ENCODE measurements at regions not wholly inside any gene's neighbourhood (a gene's known extent, or its start where the extent isn't known, plus 50 kb on each side); places are given as distances from the start of the nearest gene placed in this dataset.

GRCh38 chr9:84107081-84107480 is 126.5 kb downstream of the RMI1 start:
- H3K27ac ChIP-seq (ENCODE audit: low read depth in 2 of 2, low read length in 1 of 2) = no peak overlapping the region
- POLR2A ChIA-PET = no interaction called here
- TF ChIP-seq EZH2phosphoT487 (IDR thresholded peaks at IDR 0.05; ENCODE audit: borderline replicate concordance, low read depth) (no peak), MAX (IDR thresholded peaks at IDR 0.05; ENCODE audit: low read depth) (no peak), EP300 (IDR thresholded peaks at IDR 0.05; ENCODE audit: borderline replicate concordance in 1 of 2, low read depth in 1 of 2, low read length in 1 of 2) (no peak), POLR2AphosphoS5 (IDR thresholded peaks at IDR 0.05; ENCODE audit: low read depth, low read length) (no peak), TEAD4 (IDR thresholded peaks at IDR 0.05; ENCODE audit: borderline replicate concordance, insufficient read depth) (no peak), FOXM1 (IDR thresholded peaks at IDR 0.05; ENCODE audit: low read depth) (no peak), NRF1 (IDR thresholded peaks at IDR 0.05; ENCODE audit: low read depth, low read length) (no peak), MXI1 (IDR thresholded peaks at IDR 0.05; ENCODE audit: low read depth, low read length) (no peak), JUND (IDR thresholded peaks at IDR 0.05) (no peak), FOXJ3 (CRISPR knock-in tag; IDR thresholded peaks at IDR 0.05) (no peak), TCF12 (IDR thresholded peaks at IDR 0.05) (no peak), MEF2A (IDR thresholded peaks at IDR 0.05; ENCODE audit: borderline replicate concordance, low read depth) (no peak)
- TF ChIP-seq, protein P1, sequence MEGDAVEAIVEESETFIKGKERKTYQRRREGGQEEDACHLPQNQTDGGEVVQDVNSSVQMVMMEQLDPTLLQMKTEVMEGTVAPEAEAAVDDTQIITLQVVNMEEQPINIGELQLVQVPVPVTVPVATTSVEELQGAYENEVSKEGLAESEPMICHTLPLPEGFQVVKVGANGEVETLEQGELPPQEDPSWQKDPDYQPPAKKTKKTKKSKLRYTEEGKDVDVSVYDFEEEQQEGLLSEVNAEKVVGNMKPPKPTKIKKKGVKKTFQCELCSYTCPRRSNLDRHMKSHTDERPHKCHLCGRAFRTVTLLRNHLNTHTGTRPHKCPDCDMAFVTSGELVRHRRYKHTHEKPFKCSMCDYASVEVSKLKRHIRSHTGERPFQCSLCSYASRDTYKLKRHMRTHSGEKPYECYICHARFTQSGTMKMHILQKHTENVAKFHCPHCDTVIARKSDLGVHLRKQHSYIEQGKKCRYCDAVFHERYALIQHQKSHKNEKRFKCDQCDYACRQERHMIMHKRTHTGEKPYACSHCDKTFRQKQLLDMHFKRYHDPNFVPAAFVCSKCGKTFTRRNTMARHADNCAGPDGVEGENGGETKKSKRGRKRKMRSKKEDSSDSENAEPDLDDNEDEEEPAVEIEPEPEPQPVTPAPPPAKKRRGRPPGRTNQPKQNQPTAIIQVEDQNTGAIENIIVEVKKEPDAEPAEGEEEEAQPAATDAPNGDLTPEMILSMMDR (IDR thresholded peaks at IDR 0.05) = no peak
- TF ChIP-seq, protein P2, sequence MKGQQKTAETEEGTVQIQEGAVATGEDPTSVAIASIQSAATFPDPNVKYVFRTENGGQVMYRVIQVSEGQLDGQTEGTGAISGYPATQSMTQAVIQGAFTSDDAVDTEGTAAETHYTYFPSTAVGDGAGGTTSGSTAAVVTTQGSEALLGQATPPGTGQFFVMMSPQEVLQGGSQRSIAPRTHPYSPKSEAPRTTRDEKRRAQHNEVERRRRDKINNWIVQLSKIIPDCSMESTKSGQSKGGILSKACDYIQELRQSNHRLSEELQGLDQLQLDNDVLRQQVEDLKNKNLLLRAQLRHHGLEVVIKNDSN (IDR thresholded peaks at IDR 0.05; ENCODE audit: borderline replicate concordance, low read depth) = no peak
- TF ChIP-seq, protein P3, sequence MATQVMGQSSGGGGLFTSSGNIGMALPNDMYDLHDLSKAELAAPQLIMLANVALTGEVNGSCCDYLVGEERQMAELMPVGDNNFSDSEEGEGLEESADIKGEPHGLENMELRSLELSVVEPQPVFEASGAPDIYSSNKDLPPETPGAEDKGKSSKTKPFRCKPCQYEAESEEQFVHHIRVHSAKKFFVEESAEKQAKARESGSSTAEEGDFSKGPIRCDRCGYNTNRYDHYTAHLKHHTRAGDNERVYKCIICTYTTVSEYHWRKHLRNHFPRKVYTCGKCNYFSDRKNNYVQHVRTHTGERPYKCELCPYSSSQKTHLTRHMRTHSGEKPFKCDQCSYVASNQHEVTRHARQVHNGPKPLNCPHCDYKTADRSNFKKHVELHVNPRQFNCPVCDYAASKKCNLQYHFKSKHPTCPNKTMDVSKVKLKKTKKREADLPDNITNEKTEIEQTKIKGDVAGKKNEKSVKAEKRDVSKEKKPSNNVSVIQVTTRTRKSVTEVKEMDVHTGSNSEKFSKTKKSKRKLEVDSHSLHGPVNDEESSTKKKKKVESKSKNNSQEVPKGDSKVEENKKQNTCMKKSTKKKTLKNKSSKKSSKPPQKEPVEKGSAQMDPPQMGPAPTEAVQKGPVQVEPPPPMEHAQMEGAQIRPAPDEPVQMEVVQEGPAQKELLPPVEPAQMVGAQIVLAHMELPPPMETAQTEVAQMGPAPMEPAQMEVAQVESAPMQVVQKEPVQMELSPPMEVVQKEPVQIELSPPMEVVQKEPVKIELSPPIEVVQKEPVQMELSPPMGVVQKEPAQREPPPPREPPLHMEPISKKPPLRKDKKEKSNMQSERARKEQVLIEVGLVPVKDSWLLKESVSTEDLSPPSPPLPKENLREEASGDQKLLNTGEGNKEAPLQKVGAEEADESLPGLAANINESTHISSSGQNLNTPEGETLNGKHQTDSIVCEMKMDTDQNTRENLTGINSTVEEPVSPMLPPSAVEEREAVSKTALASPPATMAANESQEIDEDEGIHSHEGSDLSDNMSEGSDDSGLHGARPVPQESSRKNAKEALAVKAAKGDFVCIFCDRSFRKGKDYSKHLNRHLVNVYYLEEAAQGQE (IDR thresholded peaks at IDR 0.05; ENCODE audit: low read depth, low read length) = no peak
- TF ChIP-seq, protein P4, sequence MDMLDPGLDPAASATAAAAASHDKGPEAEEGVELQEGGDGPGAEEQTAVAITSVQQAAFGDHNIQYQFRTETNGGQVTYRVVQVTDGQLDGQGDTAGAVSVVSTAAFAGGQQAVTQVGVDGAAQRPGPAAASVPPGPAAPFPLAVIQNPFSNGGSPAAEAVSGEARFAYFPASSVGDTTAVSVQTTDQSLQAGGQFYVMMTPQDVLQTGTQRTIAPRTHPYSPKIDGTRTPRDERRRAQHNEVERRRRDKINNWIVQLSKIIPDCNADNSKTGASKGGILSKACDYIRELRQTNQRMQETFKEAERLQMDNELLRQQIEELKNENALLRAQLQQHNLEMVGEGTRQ (IDR thresholded peaks at IDR 0.05; ENCODE audit: borderline replicate concordance, low read depth, low read length) = no peak
- CTCF ChIA-PET = interaction anchor here (1.3 kb wide), 1 partner anchor 9 kb away, joined by 3 read pairs; no protein-coding TSS in a partner anchor
- H3F3A ChIP-seq (replicated peaks; ENCODE audit: insufficient read depth) = no peaks in the 10 kb centered on the region
- H3K9me2 ChIP-seq = no peaks in the 10 kb centered on the region
- no peak overlapping the region for H3K9ac ChIP-seq
- H4K20me1 ChIP-seq (ENCODE audit: insufficient read depth) = no peaks in the 10 kb centered on the region
- H3K4me3 ChIP-seq (ENCODE audit: low read depth in 2 of 2, low read length in 1 of 2) = no peak overlapping the region
- no peaks in the 10 kb centered on the region for H3K79me2 ChIP-seq (ENCODE audit: insufficient read depth)
- no peaks in the 10 kb centered on the region for H3K4me1 ChIP-seq (ENCODE audit: control insufficient read depth in 1 of 2, insufficient read depth in 2 of 2, low read depth in 1 of 2, low read length in 1 of 2)
- H2AFZ ChIP-seq (ENCODE audit: low read depth) = no peak overlapping the region
- H3K36me3 ChIP-seq (replicated peaks in 1 of 2; ENCODE audit: control insufficient read depth in 1 of 2, insufficient read depth in 2 of 2, low read length in 1 of 2) = no peaks in the 10 kb centered on the region
- no peak overlapping the region for H3K4me2 ChIP-seq
- no peaks in the 10 kb centered on the region for H3K9me3 ChIP-seq
- no peak for DNase-seq
- WGBS (ENCODE audit: low lambda C conversion rate) = 55% methylated on average over 2 of the region's 2 CpGs
- H3K27me3 ChIP-seq (ENCODE audit: insufficient read depth) = no peaks in the 10 kb centered on the region

Data from SK-N-SH (cell line).